HepG2 (cell line): ENCODE measurements at regions not wholly inside any gene's neighbourhood (a gene's known extent, or its start where the extent isn't known, plus 50 kb on each side); places are given as distances from the start of the nearest gene placed in this dataset.

Experiments used
- ATAC-seq: fragments of 200-7000 bp; cut with Tn5 transposase; 3 replicates; pipeline ENCODE4 v1.9.1; 2020; ENCODE audit warnings: mild to moderate bottlenecking, moderate library complexity
- BruUV-seq: library from RNA; stranded (reverse); fragments of 400-500 nt; replicated peaks from 2 replicates; lab custom pipeline; 2021; lab: Mats Ljungman, UMichigan
- CTCF ChIA-PET: fragments of 300-600 bp; formaldehyde crosslinking; extraction: SDS; loops from one replicate; lab custom pipeline; 2021; ENCODE audit warnings: low total read pairs, inconsistent platforms, low intra/inter-chr PET ratio; lab: Yijun Ruan, JAX
- POLR2A ChIA-PET: fragments of 350-600 bp; sonication (Branson Sonifier 250); formaldehyde crosslinking; loops from one replicate; lab custom pipeline; 2020; ENCODE audit warnings: antibody characterized with exemption, inconsistent platforms; lab: Yijun Ruan, JAX
- DNase-seq: peaks from one replicate; pipeline ENCODE4 v3.0.0-alpha.2; 2015; ENCODE audit warnings: low spot score
- FAIRE-seq: peaks from 3 replicates; lab custom pipeline; 2011; peaks lifted over from hg19 to GRCh38; lab: Jason Lieb, UNC
- H2AFZ ChIP-seq: one replicate; pipeline ENCODE4 v1.6.1; 2011; ENCODE audit warnings: low read length, inconsistent platforms
- H3K27ac ChIP-seq: fragments of 300-600 bp; 3 replicates; pipeline ENCODE4 v1.8.0; 2011; ENCODE audit warnings: mixed run types, mild to moderate bottlenecking, mixed read lengths, low read length, inconsistent platforms; ENCODE audit not compliant: insufficient read depth; ENCODE audit errors: extremely low read length
- H3K27me3 ChIP-seq, 2 experiments: fragments of 200-600 bp in 1 of 2; 2 replicates in 1 of 2; 3 replicates in 1 of 2; pipeline versions ENCODE4 v1.6.0 to v1.8.0; 2011; ENCODE audit warnings: low read length in 2 of 2, mild to moderate bottlenecking in 2 of 2, moderate library complexity in 2 of 2, inconsistent platforms in 1 of 2; ENCODE audit not compliant: insufficient read depth in 2 of 2, control insufficient read depth in 1 of 2
- H3K36me3 ChIP-seq, 2 experiments: fragments of 200-600 bp in 1 of 2; replicated peaks in 1 of 2; 2 replicates in 1 of 2; 3 replicates in 1 of 2; pipeline versions ENCODE4 v1.5.1 to v1.8.0; 2011; ENCODE audit warnings: low read length in 2 of 2, inconsistent platforms in 1 of 2; ENCODE audit not compliant: insufficient read depth in 2 of 2, control insufficient read depth in 1 of 2
- H3K4me1 ChIP-seq: 2 replicates; pipeline ENCODE4 v1.5.1; 2012; ENCODE audit warnings: low read length, inconsistent platforms; ENCODE audit not compliant: insufficient read depth
- H3K4me2 ChIP-seq: 2 replicates; pipeline ENCODE4 v1.6.0; 2011; ENCODE audit warnings: low read depth, low read length, inconsistent platforms
- H3K4me3 ChIP-seq, 3 experiments: fragments of 200-600 bp in 1 of 3; sonication (generic), shearing (Covaris generic) in 1 of 3; replicated peaks in 1 of 3; 2 replicates each; pipeline ENCODE4 v1.5.1; 2011 to 2016; ENCODE audit warnings: low read length in 3 of 3, inconsistent platforms in 2 of 3, low read depth in 2 of 3, mild to moderate bottlenecking in 2 of 3, control low read depth in 1 of 3, mixed read lengths in 1 of 3; ENCODE audit not compliant: insufficient read depth in 1 of 3
- H3K79me2 ChIP-seq: one replicate; pipeline ENCODE4 v1.6.1; 2011; ENCODE audit warnings: low read length, inconsistent platforms; ENCODE audit not compliant: insufficient read depth
- H3K9ac ChIP-seq: 2 replicates; pipeline ENCODE4 v1.6.0; 2011; ENCODE audit warnings: mild to moderate bottlenecking, low read depth, low read length, inconsistent platforms; ENCODE audit not compliant: insufficient read depth
- H3K9me3 ChIP-seq: 2 replicates; pipeline ENCODE4 v1.5.1; 2012; ENCODE audit warnings: mild to moderate bottlenecking, low read length
- H4K20me1 ChIP-seq: 2 replicates; pipeline ENCODE4 v1.6.0; 2011; ENCODE audit warnings: inconsistent platforms, mild to moderate bottlenecking, low read length, moderate library complexity; ENCODE audit not compliant: insufficient read depth
- ARNT2 ChIP-seq: sonication (generic); formaldehyde crosslinking; IDR thresholded peaks from 2 replicates; pipeline ENCODE4 v1.8.0; 2022; ENCODE audit warnings: mild to moderate bottlenecking, low read depth, missing genetic modification reagents, moderate library complexity
- DNMT1 ChIP-seq: sonication (generic); formaldehyde crosslinking; IDR thresholded peaks from 2 replicates; pipeline ENCODE4 v1.5.1; 2020; ENCODE audit warnings: mild to moderate bottlenecking, missing genetic modification reagents
- HDAC2 ChIP-seq: sonication (generic); formaldehyde crosslinking; IDR thresholded peaks from 2 replicates; pipeline ENCODE4 v1.4.0; 2020; ENCODE audit warnings: missing genetic modification reagents
- KDM6A ChIP-seq: IDR thresholded peaks from 2 replicates; pipeline ENCODE4 v1.6.1; 2016; ENCODE audit warnings: low read depth
- MIER2 ChIP-seq: IDR thresholded peaks from 2 replicates; pipeline ENCODE4 v1.6.1; 2016; ENCODE audit warnings: missing biosample characterization, missing genetic modification reagents
- MLLT10 ChIP-seq: sonication (generic); formaldehyde crosslinking; IDR thresholded peaks from 2 replicates; pipeline ENCODE4 v1.4.0; 2020; ENCODE audit warnings: missing genetic modification reagents
- NFATC3 ChIP-seq: sonication (generic); formaldehyde crosslinking; IDR thresholded peaks from 2 replicates; pipeline ENCODE4 v1.5.1; 2020; ENCODE audit warnings: mild to moderate bottlenecking, missing genetic modification reagents
- SETDB1 ChIP-seq: sonication (generic); formaldehyde crosslinking; IDR thresholded peaks from 2 replicates; pipeline ENCODE4 v1.5.1; 2020; ENCODE audit warnings: missing genetic modification reagents, mild to moderate bottlenecking, borderline replicate concordance
- SNRNP70 ChIP-seq: fragments of 200-400 bp; formaldehyde crosslinking; IDR thresholded peaks from 2 replicates; pipeline ENCODE4 v1.6.1; 2017; ENCODE audit warnings: mild to moderate bottlenecking, low read depth, low read length, moderate library complexity
- SP140L ChIP-seq: sonication (generic); formaldehyde crosslinking; IDR thresholded peaks from 2 replicates; pipeline ENCODE4 v1.4.0; 2020; ENCODE audit warnings: missing genetic modification reagents, borderline replicate concordance
- ZFP91 ChIP-seq: sonication (generic); formaldehyde crosslinking; IDR thresholded peaks from 2 replicates; pipeline ENCODE4 v1.9.0; 2022; ENCODE audit warnings: missing genetic modification reagents, mild to moderate bottlenecking, borderline replicate concordance
- ZNF569 ChIP-seq: sonication (generic); formaldehyde crosslinking; IDR thresholded peaks from 2 replicates; pipeline ENCODE4 v1.5.0; 2020; ENCODE audit warnings: mild to moderate bottlenecking, missing genetic modification reagents, moderate library complexity, borderline replicate concordance
- ZNF615 ChIP-seq: sonication (generic); formaldehyde crosslinking; IDR thresholded peaks from 2 replicates; pipeline ENCODE4 v1.5.0; 2020; ENCODE audit warnings: mild to moderate bottlenecking, missing genetic modification reagents, borderline replicate concordance
- ZNF619 ChIP-seq: sonication (generic); formaldehyde crosslinking; IDR thresholded peaks from 2 replicates; pipeline ENCODE4 v1.4.0; 2020; ENCODE audit warnings: mild to moderate bottlenecking, missing genetic modification reagents
- ZNF749 ChIP-seq: sonication (generic); formaldehyde crosslinking; IDR thresholded peaks from 2 replicates; pipeline ENCODE4 v1.8.0; 2022; ENCODE audit warnings: mild to moderate bottlenecking, missing genetic modification reagents, moderate library complexity, borderline replicate concordance
- WGBS: methylation state at CpG from one replicate; pipeline ENCODE4 v1.1.6; 2017; ENCODE audit warnings: low lambda C conversion rate; 5-methylcytosine and 5-hydroxymethylcytosine counted together
- in situ Hi-C: cut with HindIII; loops from 2 replicates; pipeline ENCODE4 v1.10.0; 2017; ENCODE audit warnings: low pct_unique_long_range_greater_than_20kb; ENCODE audit not compliant: extremely low pct_ligation_motif_present
- intact Hi-C: fragments of 100-400 bp; cut with micrococcal nuclease; formaldehyde crosslinking; loops from one replicate; pipeline ENCODE4 v1.10.0; 2022; ENCODE audit not compliant: unreplicated experiment

GRCh38 chr5:155406815-155407214 is 393.3 kb downstream of the KIF4B start:
- ChIA-PET CTCF (no interaction called here), POLR2A (no interaction called here)
- no peak overlapping the region for H3K4me2 ChIP-seq
- H3K4me1 ChIP-seq = no peaks in the 10 kb centered on the region
- DNase-seq (no peak), FAIRE-seq (no peak), ATAC-seq (no peak)
- no peaks in the 10 kb centered on the region for H4K20me1 ChIP-seq
- in situ Hi-C loops (no loop called here), intact Hi-C loops (no loop called here)
- H3K4me3 ChIP-seq = no peak overlapping the region
- 18% methylated on average over 4 of the region's 4 CpGs for WGBS
- H3K9ac ChIP-seq = no peak overlapping the region
- no TSS peak for BruUV-seq
- H3K27me3 ChIP-seq = no peaks in the 10 kb centered on the region
- no peaks in the 10 kb centered on the region for H3K9me3 ChIP-seq
- no peaks in the 10 kb centered on the region for H3K79me2 ChIP-seq
- no peak overlapping the region for H3K27ac ChIP-seq
- TF ChIP-seq ZNF619 = no peak
- TF ChIP-seq KDM6A (CRISPR knock-in tag) = no peak
- TF ChIP-seq NFATC3 = no peak
- TF ChIP-seq SNRNP70 = no peak
- no peak for TF ChIP-seq MLLT10 (CRISPR knock-in tag)
- TF ChIP-seq SETDB1 (CRISPR knock-in tag) = no peak
- TF ChIP-seq ZNF569 = no peak
- no peak for TF ChIP-seq ARNT2 (CRISPR knock-in tag)
- TF ChIP-seq MIER2 (CRISPR knock-in tag) = no peak
- TF ChIP-seq ZFP91 (CRISPR knock-in tag) = no peak
- TF ChIP-seq ZNF615 = no peak
- TF ChIP-seq DNMT1 = no peak
- no peak for TF ChIP-seq HDAC2 (CRISPR knock-in tag)
- no peak for TF ChIP-seq ZNF749
- TF ChIP-seq SP140L = no peak
- no peak overlapping the region for H2AFZ ChIP-seq
- no peaks in the 10 kb centered on the region for H3K36me3 ChIP-seq
